Liver (tissue), 3 donors: ENCODE measurements at regions not wholly inside any gene's neighbourhood (a gene's known extent, or its start where the extent isn't known, plus 50 kb on each side); places are given as distances from the start of the nearest gene placed in this dataset.

Source experiments
- ATF3 ChIP-seq: IDR thresholded peaks from 2 replicates; pipeline ENCODE4 v1.6.1; 2016; ENCODE audit warnings: antibody characterized with exemption
- CTCF ChIP-seq: fragments of 150-350 bp; IDR thresholded peaks from 2 replicates; pipeline ENCODE4 v1.5.1; 2017; ENCODE audit warnings: improper control_type of control experiment, low read depth, low read length; ENCODE audit not compliant: missing input control
- FOXA1 ChIP-seq: IDR thresholded peaks from 2 replicates; pipeline ENCODE4 v1.6.1; 2016; ENCODE audit warnings: antibody characterized with exemption
- JUND ChIP-seq, 2 donors: IDR thresholded peaks; 2 replicates each; pipeline ENCODE4 v1.6.1; 2016; ENCODE audit warnings: antibody characterized with exemption in 2 of 2
- MAX ChIP-seq: IDR thresholded peaks from 2 replicates; pipeline ENCODE4 v1.6.1; 2016; ENCODE audit warnings: antibody characterized with exemption
- NR2F2 ChIP-seq: IDR thresholded peaks from 2 replicates; pipeline ENCODE4 v1.6.1; 2016; ENCODE audit warnings: antibody characterized with exemption
- RAD21 ChIP-seq, 2 donors: IDR thresholded peaks; 2 replicates each; pipeline ENCODE4 v1.6.1; 2016; ENCODE audit warnings: antibody characterized with exemption in 2 of 2, mild to moderate bottlenecking in 2 of 2
- REST ChIP-seq: IDR thresholded peaks from 2 replicates; pipeline ENCODE4 v1.6.1; 2016; ENCODE audit warnings: antibody characterized with exemption, mild to moderate bottlenecking
- RXRA ChIP-seq, 2 donors: IDR thresholded peaks; 2 replicates each; pipeline ENCODE4 v1.6.1; 2017 to 2018; ENCODE audit warnings: antibody characterized with exemption in 2 of 2, mild to moderate bottlenecking in 1 of 2
- SP1 ChIP-seq: IDR thresholded peaks from 2 replicates; pipeline ENCODE4 v1.6.1; 2018; ENCODE audit warnings: antibody characterized with exemption, mild to moderate bottlenecking
- TAF1 ChIP-seq: conservative IDR thresholded peaks from 2 replicates; pipeline ENCODE4 v1.6.1; 2016; ENCODE audit warnings: antibody characterized with exemption, mild to moderate bottlenecking
- YY1 ChIP-seq: IDR thresholded peaks from 2 replicates; pipeline ENCODE4 v1.6.1; 2016; ENCODE audit warnings: antibody characterized with exemption, mild to moderate bottlenecking
- ZBTB33 ChIP-seq: IDR thresholded peaks from 2 replicates; pipeline ENCODE4 v1.6.1; 2016; ENCODE audit warnings: antibody characterized with exemption
- donor health status: healthy.
- donor health status: healthy.

GRCh38 chr12:46522071-46522470, 149.5 kb upstream of the SLC38A2 start:
- no peak for TF ChIP-seq CTCF
- TF ChIP-seq MAX = no peak
- no peak for TF ChIP-seq REST
- TF ChIP-seq FOXA1 = no peak
- TF ChIP-seq RAD21 (IDR thresholded peaks at IDR 0.05) = no peak
- no peak for TF ChIP-seq TAF1
- no peak for TF ChIP-seq SP1
- TF ChIP-seq ZBTB33 = no peak
- TF ChIP-seq RXRA (IDR thresholded peaks at IDR 0.05) = no peak
- no peak for TF ChIP-seq JUND (IDR thresholded peaks at IDR 0.05)
- TF ChIP-seq NR2F2 = no peak
- TF ChIP-seq YY1 = no peak
- TF ChIP-seq ATF3 = no peak
